ENCODE measurements at regions not wholly inside any gene's neighbourhood (a gene's known extent, or its start where the extent isn't known, plus 50 kb on each side); places are given as distances from the start of the nearest gene placed in this dataset.

GRCh38 chr22:40116496-40117200, 61.1 kb upstream of the TNRC6B start:
- Histone ChIP-seq H3K27me3 (no peaks in the 10 kb centered on the region), H3K4me3 (no peak overlapping the region), H3K27ac (no peak overlapping the region), H3K4me2 (no peak overlapping the region), H3K9me3 (no peaks in the 10 kb centered on the region), H4K20me1 (peaks cover 92% of the 10 kb centered on the region), H3K4me1 (peaks cover 14% of the 10 kb centered on the region), H3K9ac (no peak overlapping the region), H3K36me3 (peaks cover 17% of the 10 kb centered on the region)
- TF ChIP-seq Cebpa-rat (IDR thresholded peaks at IDR 0.05), result no peak

GRCh38 chr22:40118979-40119378, 58.7 kb upstream of the TNRC6B start:
- Histone ChIP-seq H3K9ac (no peak overlapping the region), H3K27me3 (no peaks in the 10 kb centered on the region), H4K20me1 (peaks cover 90% of the 10 kb centered on the region), H3K27ac (no peak overlapping the region), H3K4me1 (peaks cover 12% of the 10 kb centered on the region), H3K4me2 (no peak overlapping the region), H3K36me3 (peaks cover 33% of the 10 kb centered on the region), H3K9me3 (no peaks in the 10 kb centered on the region), H3K4me3 (no peak overlapping the region)
- TF ChIP-seq Cebpa-rat (IDR thresholded peaks at IDR 0.05), result no peak

- no peak overlapping the region for H3K4me3 ChIP-seq
- no peaks in the 10 kb centered on the region for H3K27me3 ChIP-seq
- H3K4me2 ChIP-seq, result no peak overlapping the region
- H3K9ac ChIP-seq, result no peak overlapping the region
- no peaks in the 10 kb centered on the region for H3K9me3 ChIP-seq
- no peak overlapping the region for H3K27ac ChIP-seq
- H3K36me3 ChIP-seq, result peaks cover 43% of the 10 kb centered on the region
- H4K20me1 ChIP-seq, result peaks cover 85% of the 10 kb centered on the region
- no peak for TF ChIP-seq Cebpa-rat (IDR thresholded peaks at IDR 0.05)
- peaks cover 12% of the 10 kb centered on the region for H3K4me1 ChIP-seq
Observed at GRCh38 chr22:40120848-40121247, 56.9 kb upstream of the TNRC6B start.

- Histone ChIP-seq H3K9ac (no peak overlapping the region), H3K4me3 (no peak overlapping the region)
Observed at GRCh38 chr22:40121461-40121860, 56.3 kb upstream of the TNRC6B start.

GRCh38 chr22:40122792-40123191, 54.9 kb upstream of the TNRC6B start:
- H4K20me1 ChIP-seq, result peaks cover 78% of the 10 kb centered on the region
- H3K4me3 ChIP-seq, result no peak overlapping the region
- no peaks in the 10 kb centered on the region for H3K9me3 ChIP-seq
- no peak overlapping the region for H3K27ac ChIP-seq
- peak overlapping the region; percentile 17 for H3K4me2 ChIP-seq
- no peak overlapping the region for H3K9ac ChIP-seq
- peaks cover 12% of the 10 kb centered on the region for H3K4me1 ChIP-seq
- no peak for TF ChIP-seq Cebpa-rat (IDR thresholded peaks at IDR 0.05)
- peaks cover 58% of the 10 kb centered on the region for H3K36me3 ChIP-seq
- no peaks in the 10 kb centered on the region for H3K27me3 ChIP-seq

More at GRCh38 chr22:40121461-40121860, 56.3 kb upstream of the TNRC6B start:
- Histone ChIP-seq H3K9me3 (no peaks in the 10 kb centered on the region), H3K27ac (no peak overlapping the region), H3K4me1 (peaks cover 12% of the 10 kb centered on the region), H3K36me3 (peaks cover 47% of the 10 kb centered on the region), H3K27me3 (no peaks in the 10 kb centered on the region), H4K20me1 (peaks cover 84% of the 10 kb centered on the region), H3K4me2 (no peak overlapping the region)
- no peak for TF ChIP-seq Cebpa-rat (IDR thresholded peaks at IDR 0.05)

- Histone ChIP-seq H3K36me3 (peaks cover 58% of the 10 kb centered on the region), H3K4me1 (peaks cover 17% of the 10 kb centered on the region), H3K27ac (no peak overlapping the region), H3K9me3 (no peaks in the 10 kb centered on the region), H3K9ac (no peak overlapping the region), H3K27me3 (no peaks in the 10 kb centered on the region), H3K4me2 (peak overlapping the region; percentile 17), H4K20me1 (peaks cover 72% of the 10 kb centered on the region), H3K4me3 (no peak overlapping the region)
- no peak for TF ChIP-seq Cebpa-rat (IDR thresholded peaks at IDR 0.05)
Observed at GRCh38 chr22:40123387-40123786, 54.3 kb upstream of the TNRC6B start.

Measured in BLaER1 (cell line).